ENCODE measurements at regions not wholly inside any gene's neighbourhood (a gene's known extent, or its start where the extent isn't known, plus 50 kb on each side); places are given as distances from the start of the nearest gene placed in this dataset.

GRCh38 chr1:57736940-57737339, 313.1 kb upstream of the DAB1 start (continued):
- TF ChIP-seq USF1 (IDR thresholded peaks at IDR 0.05; ENCODE audit: borderline replicate concordance, extremely low read length, insufficient read depth, low read depth, low read length) (no peak), POU2F2 (IDR thresholded peaks at IDR 0.05; ENCODE audit: borderline replicate concordance, low read depth, low read length) (no peak), SIX5 (IDR thresholded peaks at IDR 0.05; ENCODE audit: low read depth, low read length, severe bottlenecking) (no peak), RBBP5 (conservative IDR thresholded peaks at IDR 0.05) (no peak), KDM1A (IDR thresholded peaks at IDR 0.05; ENCODE audit: borderline replicate concordance) (no peak), JUNB (IDR thresholded peaks at IDR 0.05) (no peak), MXI1 (IDR thresholded peaks at IDR 0.05; ENCODE audit: low read depth, low read length) (no peak), TBL1XR1 (IDR thresholded peaks at IDR 0.05; ENCODE audit: low read depth, low read length) (no peak), PRDM15 (CRISPR knock-in tag; IDR thresholded peaks at IDR 0.05) (no peak)

- intact Hi-C loops (cut with micrococcal nuclease; ENCODE audit: unreplicated experiment) (no loop called here), in situ Hi-C loops (cut with MboI) (no loop called here)
- Histone ChIP-seq H3K4me1 (ENCODE audit: control insufficient read depth, insufficient read depth, low read length) (no peaks in the 10 kb centered on the region), H2AFZ (ENCODE audit: control insufficient read depth, low read depth, low read length) (no peak overlapping the region), H3K79me2 (ENCODE audit: control insufficient read depth, insufficient read depth, low read length) (no peaks in the 10 kb centered on the region), H3K9ac (ENCODE audit: control insufficient read depth, insufficient read depth, low read length) (no peak overlapping the region), H3K27ac (ENCODE audit: control insufficient read depth, insufficient read depth) (no peak overlapping the region), H4K20me1 (ENCODE audit: control insufficient read depth, insufficient read depth) (no peaks in the 10 kb centered on the region), H3K4me2 (ENCODE audit: control insufficient read depth, insufficient read depth) (no peak overlapping the region), H3K9me3 (replicated peaks; ENCODE audit: control insufficient read depth, insufficient read depth, low read length) (no peaks in the 10 kb centered on the region), H3K36me3 (ENCODE audit: control insufficient read depth in 2 of 2, insufficient read depth in 2 of 2, low read length in 1 of 2) (no peaks in the 10 kb centered on the region), H3K27me3 (replicated peaks in 1 of 2; ENCODE audit: control insufficient read depth in 2 of 2, insufficient read depth in 2 of 2, low read length in 1 of 2) (no peaks in the 10 kb centered on the region; a peak in 1 of 4 replicates), H3K4me3 (no peak overlapping the region)
- ChIA-PET SMC1A (ENCODE audit: uncharacterized antibody, unreplicated experiment) (no interaction called here), POLR2A (no interaction called here), CTCF (no interaction called here), RAD21 (ENCODE audit: unreplicated experiment) (no interaction called here)
- DNase-seq (ENCODE audit: low read depth, low spot score) (no peak), FAIRE-seq (no peak), ATAC-seq (no peak)
- TF ChIP-seq RUNX3 (IDR thresholded peaks at IDR 0.05; ENCODE audit: low read length) = no peak
- no peak for TF ChIP-seq CBX3 (IDR thresholded peaks at IDR 0.05; ENCODE audit: borderline replicate concordance, low read depth)
- no peak for TF ChIP-seq NKRF (conservative IDR thresholded peaks at IDR 0.05)
- TF ChIP-seq MYB (IDR thresholded peaks at IDR 0.05; ENCODE audit: borderline replicate concordance, low read depth, low read length) = no peak
- no peak for TF ChIP-seq EP300 (IDR thresholded peaks at IDR 0.05; ENCODE audit: borderline replicate concordance in 1 of 2, control insufficient read depth in 1 of 2, low read depth in 2 of 2, low read length in 2 of 2)
- TF ChIP-seq KAT2A (conservative IDR thresholded peaks at IDR 0.05; ENCODE audit: control insufficient read depth, low read depth, low read length) = no peak
- TF ChIP-seq RELA (IDR thresholded peaks at IDR 0.05; ENCODE audit: borderline replicate concordance, partially characterized antibody) = no peak
- TF ChIP-seq ZNF217 (IDR thresholded peaks at IDR 0.05) = no peak
- BruUV-seq (replicated peaks) = no TSS peak
- 48% methylated on average over 7 of the region's 7 CpGs for WGBS (ENCODE audit: insufficient coverage, insufficient replicate concordance, low lambda C conversion rate, missing lambda C conversion rate)
Measured at GRCh38 chr1:57729181-57729580, 305.3 kb upstream of the DAB1 start.

Data from GM12878 (cell line).